HEK293 (cell line): ENCODE measurements at regions not wholly inside any gene's neighbourhood (a gene's known extent, or its start where the extent isn't known, plus 50 kb on each side); places are given as distances from the start of the nearest gene placed in this dataset.

ENCODE experiments used
- CTCF ChIP-seq: fragments of 450-650 bp; formaldehyde crosslinking; IDR thresholded peaks from 2 replicates; pipeline ENCODE4 v1.5.1; 2016; ENCODE audit warnings: missing biosample characterization, missing genetic modification characterization
- SALL2 ChIP-seq: fragments of 450-650 bp; formaldehyde crosslinking; IDR thresholded peaks from 2 replicates; pipeline ENCODE4 v1.5.0; 2017; ENCODE audit warnings: missing biosample characterization, mild to moderate bottlenecking, missing genetic modification characterization, borderline replicate concordance
- SCRT2 ChIP-seq: fragments of 450-650 bp; formaldehyde crosslinking; IDR thresholded peaks from 2 replicates; pipeline ENCODE4 v1.5.1; 2016; ENCODE audit warnings: missing biosample characterization, missing genetic modification characterization
- ZNF280D ChIP-seq: fragments of 450-650 bp; formaldehyde crosslinking; IDR thresholded peaks from 2 replicates; pipeline ENCODE4 v1.5.1; 2016; ENCODE audit warnings: missing biosample characterization, missing genetic modification characterization
- ZNF501 ChIP-seq: fragments of 450-650 bp; formaldehyde crosslinking; IDR thresholded peaks from 2 replicates; pipeline ENCODE4 v1.5.1; 2016; ENCODE audit warnings: missing biosample characterization, missing genetic modification characterization
- ZNF670 ChIP-seq: fragments of 450-650 bp; formaldehyde crosslinking; IDR thresholded peaks from 2 replicates; pipeline ENCODE4 v1.5.1; 2016; ENCODE audit warnings: missing biosample characterization, missing genetic modification characterization, low read depth
- ZNF707 ChIP-seq: fragments of 450-650 bp; formaldehyde crosslinking; IDR thresholded peaks from 2 replicates; pipeline ENCODE4 v1.5.1; 2016; ENCODE audit warnings: missing biosample characterization, missing genetic modification characterization
- ZNF76 ChIP-seq: fragments of 450-650 bp; formaldehyde crosslinking; IDR thresholded peaks from 2 replicates; pipeline ENCODE4; 2016; ENCODE audit warnings: low read depth, missing biosample characterization, missing genetic modification characterization, borderline replicate concordance

- TF ChIP-seq ZNF76 (tag by site-specific recombination) (no peak), CTCF (tag by site-specific recombination) (no peak), ZNF501 (tag by site-specific recombination) (no peak), ZNF707 (tag by site-specific recombination) (no peak), ZNF670 (no peak), ZNF280D (tag by site-specific recombination) (no peak), SCRT2 (tag by site-specific recombination) (no peak), SALL2 (tag by site-specific recombination) (no peak)
Measured at GRCh38 chr13:79874396-79875360, 393.7 kb downstream of the NDFIP2 start.
